SK-N-SH (cell line): ENCODE measurements at regions not wholly inside any gene's neighbourhood (a gene's known extent, or its start where the extent isn't known, plus 50 kb on each side); places are given as distances from the start of the nearest gene placed in this dataset.

Experiments
- CTCF ChIA-PET: fragments of 300-600, 350-600 bp; formaldehyde crosslinking; extraction: SDS; loops from one replicate; lab custom pipeline; 2021; lab: Yijun Ruan, JAX
- POLR2A ChIA-PET: fragments of 350-600 bp; sonication (Branson Sonifier 250); formaldehyde crosslinking; extraction: SDS; loops from one replicate; lab custom pipeline; 2020; ENCODE audit warnings: antibody characterized with exemption, inconsistent platforms; lab: Yijun Ruan, JAX
- DNase-seq: peaks from one replicate; pipeline ENCODE4 v3.0.0; 2012
- H2AFZ ChIP-seq: fragments of 200-600 bp; sonication (generic); 2 replicates; pipeline ENCODE4 v1.8.1; 2016; ENCODE audit warnings: antibody characterized with exemption, mild to moderate bottlenecking, low read depth
- H3F3A ChIP-seq: fragments of 200-600 bp; sonication (generic); replicated peaks from 2 replicates; pipeline ENCODE3; 2016; ENCODE audit warnings: antibody characterized with exemption, mild to moderate bottlenecking; ENCODE audit not compliant: insufficient read depth
- H3K27ac ChIP-seq, 2 experiments: fragments of 200-500 bp in 1 of 2; fragments of 200-600 bp in 1 of 2; sonication (Bioruptor generic) in 1 of 2; sonication (generic), shearing (Covaris generic) in 1 of 2; 2 replicates each; pipeline versions ENCODE4 v1.5.1 to v1.6.1; 2014 to 2016; ENCODE audit warnings: low read depth in 2 of 2, inconsistent platforms in 1 of 2, low read length in 1 of 2, mild to moderate bottlenecking in 1 of 2, mixed read lengths in 1 of 2
- H3K27me3 ChIP-seq: fragments of 200-600 bp; sonication (generic), shearing (Covaris generic); 2 replicates; pipeline ENCODE4 v1.6.1; 2016; ENCODE audit warnings: mixed run types; ENCODE audit not compliant: insufficient read depth
- H3K36me3 ChIP-seq, 2 experiments: fragments of 200-500 bp in 1 of 2; fragments of 200-600 bp in 1 of 2; sonication (Bioruptor generic) in 1 of 2; sonication (generic) in 1 of 2; replicated peaks in 1 of 2; 2 replicates each; pipeline versions ENCODE3 to v1.5.1; 2014 to 2016; ENCODE audit warnings: low read length in 1 of 2, mild to moderate bottlenecking in 1 of 2; ENCODE audit not compliant: insufficient read depth in 2 of 2, control insufficient read depth in 1 of 2
- H3K4me1 ChIP-seq, 2 experiments: fragments of 200-500 bp in 1 of 2; fragments of 200-600 bp in 1 of 2; sonication (Bioruptor generic) in 1 of 2; sonication (generic), shearing (Covaris generic) in 1 of 2; 2 replicates each; pipeline versions ENCODE4 v1.5.1 to v1.6.1; 2014 to 2016; ENCODE audit warnings: low read depth in 1 of 2, low read length in 1 of 2, mixed run types in 1 of 2; ENCODE audit not compliant: insufficient read depth in 2 of 2, control insufficient read depth in 1 of 2
- H3K4me2 ChIP-seq: fragments of 200-600 bp; sonication (generic), shearing (Covaris generic); 2 replicates; pipeline ENCODE4 v1.6.1; 2017; ENCODE audit warnings: mixed run types
- H3K4me3 ChIP-seq, 2 experiments: fragments of 200-500 bp in 1 of 2; fragments of 200-600 bp in 1 of 2; sonication (Bioruptor generic) in 1 of 2; sonication (generic), shearing (Covaris generic) in 1 of 2; 2 replicates each; pipeline versions ENCODE4 v1.5.1 to v1.8.1; 2014 to 2016; ENCODE audit warnings: low read depth in 2 of 2, inconsistent platforms in 1 of 2, low read length in 1 of 2, mild to moderate bottlenecking in 1 of 2, mixed read lengths in 1 of 2, moderate library complexity in 1 of 2
- H3K79me2 ChIP-seq: fragments of 200-600 bp; sonication (generic); 2 replicates; pipeline ENCODE4 v1.8.1; 2017; ENCODE audit warnings: mild to moderate bottlenecking; ENCODE audit not compliant: insufficient read depth
- H3K9ac ChIP-seq: fragments of 200-600 bp; sonication (generic); 2 replicates; pipeline ENCODE4 v1.6.1; 2017; ENCODE audit warnings: mixed run types
- H3K9me2 ChIP-seq: fragments of 200-600 bp; sonication (generic); 2 replicates; pipeline ENCODE4 v1.6.1; 2017; ENCODE audit warnings: mixed run types
- H3K9me3 ChIP-seq: fragments of 200-600 bp; sonication (generic); 2 replicates; pipeline ENCODE4 v1.6.1; 2017; ENCODE audit warnings: mixed run types, mild to moderate bottlenecking, moderate library complexity
- H4K20me1 ChIP-seq: fragments of 200-600 bp; sonication (generic); 2 replicates; pipeline ENCODE4 v1.6.1; 2017; ENCODE audit warnings: mild to moderate bottlenecking, mixed run types; ENCODE audit not compliant: insufficient read depth
- EP300 ChIP-seq, 2 experiments: IDR thresholded peaks; 2 replicates each; pipeline versions ENCODE4 v1.4.0 to v1.6.1; 2012; ENCODE audit warnings: borderline replicate concordance in 1 of 2, low read depth in 1 of 2, low read length in 1 of 2
- FOXM1 ChIP-seq: IDR thresholded peaks from 2 replicates; pipeline ENCODE4 v1.4.0; 2012; ENCODE audit warnings: low read depth, mild to moderate bottlenecking
- GATA2 ChIP-seq: sonication (generic); formaldehyde crosslinking; IDR thresholded peaks from 2 replicates; pipeline ENCODE4 v1.5.0; 2020; ENCODE audit warnings: mild to moderate bottlenecking, missing genetic modification reagents
- JUND ChIP-seq: IDR thresholded peaks from 2 replicates; pipeline ENCODE4 v1.4.0; 2012
- MEF2A ChIP-seq: IDR thresholded peaks from 2 replicates; pipeline ENCODE4 v1.4.0; 2012; ENCODE audit warnings: low read depth, borderline replicate concordance
- NFIC ChIP-seq: IDR thresholded peaks from 2 replicates; pipeline ENCODE4 v1.4.0; 2012; ENCODE audit warnings: borderline replicate concordance
- NRF1 ChIP-seq: IDR thresholded peaks from 2 replicates; pipeline ENCODE4 v1.6.1; 2012; ENCODE audit warnings: low read depth, mild to moderate bottlenecking, low read length
- RAD21 ChIP-seq: IDR thresholded peaks from 2 replicates; pipeline ENCODE4 v1.6.1; 2012; ENCODE audit warnings: mild to moderate bottlenecking, low read length
- RFX5 ChIP-seq: IDR thresholded peaks from 2 replicates; pipeline ENCODE4 v1.6.1; 2012; ENCODE audit warnings: mild to moderate bottlenecking, improper control_type of control experiment, low read length
- TAF1 ChIP-seq: IDR thresholded peaks from 2 replicates; pipeline ENCODE4 v1.6.1; 2012; ENCODE audit warnings: low read depth, mild to moderate bottlenecking, low read length, moderate library complexity, borderline replicate concordance
- TCF12 ChIP-seq: IDR thresholded peaks from 2 replicates; pipeline ENCODE4 v1.4.0; 2012
- TEAD4 ChIP-seq: IDR thresholded peaks from 2 replicates; pipeline ENCODE4 v1.4.0; 2012; ENCODE audit warnings: mild to moderate bottlenecking, borderline replicate concordance; ENCODE audit not compliant: insufficient read depth
- WGBS: methylation state at CpG from one replicate; pipeline ENCODE4 v1.1.6; 2017; ENCODE audit warnings: low lambda C conversion rate; 5-methylcytosine and 5-hydroxymethylcytosine counted together
- TF ChIP-seq, protein P1 (sequence below): fragments of 150-350 bp; IDR thresholded peaks from 2 replicates; pipeline ENCODE4 v1.6.1; 2017; ENCODE audit warnings: antibody characterized with exemption, low read length, low read depth, borderline replicate concordance
- TF ChIP-seq, protein P2 (sequence below): IDR thresholded peaks from 2 replicates; pipeline ENCODE4 v1.4.0; 2012; ENCODE audit warnings: low read depth, borderline replicate concordance
- TF ChIP-seq, protein P3 (sequence below): IDR thresholded peaks from 2 replicates; pipeline ENCODE4; 2012

DNA sequence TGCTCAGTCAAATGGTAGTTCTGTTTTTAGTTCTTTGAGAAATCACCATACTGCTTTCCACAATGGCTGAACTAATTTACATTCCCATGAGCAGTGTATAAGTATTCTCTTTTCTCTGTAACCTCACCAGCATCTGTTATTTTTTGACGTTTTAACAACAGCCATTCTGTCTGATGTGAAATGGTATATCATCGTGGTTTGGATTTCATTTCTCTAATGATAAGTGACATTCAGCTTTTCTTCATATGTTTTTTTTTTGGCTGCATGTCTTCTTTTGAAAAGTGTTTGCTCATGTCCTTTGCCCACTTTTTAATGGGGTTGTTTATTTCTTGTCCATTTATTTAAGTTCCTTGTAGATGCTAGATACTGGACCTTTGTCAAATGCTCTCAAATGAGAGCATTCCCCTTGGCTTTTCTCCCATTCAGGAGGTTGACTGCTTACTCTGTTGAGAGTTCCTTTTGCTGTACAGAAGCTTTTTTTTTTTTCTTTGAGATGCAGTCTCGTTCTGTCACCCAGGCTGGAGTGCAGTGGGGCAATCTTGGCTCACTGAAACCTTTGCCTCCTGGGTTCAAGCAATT is 58.7 kb upstream of the RGMB start:
- H3K27ac ChIP-seq, result no peak overlapping the region; a peak in 1 of 4 replicates
- no peaks in the 10 kb centered on the region for H3F3A ChIP-seq
- H3K79me2 ChIP-seq, result no peaks in the 10 kb centered on the region
- H3K9me2 ChIP-seq, result no peaks in the 10 kb centered on the region
- no peaks in the 10 kb centered on the region for H3K27me3 ChIP-seq
- H3K4me1 ChIP-seq, result no peaks in the 10 kb centered on the region
- POLR2A ChIA-PET, result no interaction called here
- no peaks in the 10 kb centered on the region for H3K36me3 ChIP-seq
- H2AFZ ChIP-seq, result no peak overlapping the region
- CTCF ChIA-PET, result no interaction called here
- H3K9ac ChIP-seq, result no peak overlapping the region
- 13% methylated on average over 3 of the region's 3 CpGs for WGBS
- TF ChIP-seq EP300 (IDR thresholded peaks at IDR 0.05; ENCODE audit: borderline replicate concordance in 1 of 2, low read depth in 1 of 2, low read length in 1 of 2) (peak in 1 of 2 experiments; percentile 56; a peak in 1 of 4 replicates), TCF12 (peak; percentile 79), NRF1 (no peak), FOXM1 (no peak), RAD21 (no peak), NFIC (0 out of 2 replicates have a peak, but pooled peaks have one; percentile 19), MEF2A (no peak), TAF1 (no peak), JUND (0 out of 2 replicates have a peak, but pooled peaks have one; percentile 15), TEAD4 (no peak), RFX5 (no peak), GATA2 (CRISPR knock-in tag) (no peak)
- TF ChIP-seq, protein P1, sequence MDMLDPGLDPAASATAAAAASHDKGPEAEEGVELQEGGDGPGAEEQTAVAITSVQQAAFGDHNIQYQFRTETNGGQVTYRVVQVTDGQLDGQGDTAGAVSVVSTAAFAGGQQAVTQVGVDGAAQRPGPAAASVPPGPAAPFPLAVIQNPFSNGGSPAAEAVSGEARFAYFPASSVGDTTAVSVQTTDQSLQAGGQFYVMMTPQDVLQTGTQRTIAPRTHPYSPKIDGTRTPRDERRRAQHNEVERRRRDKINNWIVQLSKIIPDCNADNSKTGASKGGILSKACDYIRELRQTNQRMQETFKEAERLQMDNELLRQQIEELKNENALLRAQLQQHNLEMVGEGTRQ, result no peak
- TF ChIP-seq, protein P2, sequence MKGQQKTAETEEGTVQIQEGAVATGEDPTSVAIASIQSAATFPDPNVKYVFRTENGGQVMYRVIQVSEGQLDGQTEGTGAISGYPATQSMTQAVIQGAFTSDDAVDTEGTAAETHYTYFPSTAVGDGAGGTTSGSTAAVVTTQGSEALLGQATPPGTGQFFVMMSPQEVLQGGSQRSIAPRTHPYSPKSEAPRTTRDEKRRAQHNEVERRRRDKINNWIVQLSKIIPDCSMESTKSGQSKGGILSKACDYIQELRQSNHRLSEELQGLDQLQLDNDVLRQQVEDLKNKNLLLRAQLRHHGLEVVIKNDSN, result no peak
- TF ChIP-seq, protein P3, sequence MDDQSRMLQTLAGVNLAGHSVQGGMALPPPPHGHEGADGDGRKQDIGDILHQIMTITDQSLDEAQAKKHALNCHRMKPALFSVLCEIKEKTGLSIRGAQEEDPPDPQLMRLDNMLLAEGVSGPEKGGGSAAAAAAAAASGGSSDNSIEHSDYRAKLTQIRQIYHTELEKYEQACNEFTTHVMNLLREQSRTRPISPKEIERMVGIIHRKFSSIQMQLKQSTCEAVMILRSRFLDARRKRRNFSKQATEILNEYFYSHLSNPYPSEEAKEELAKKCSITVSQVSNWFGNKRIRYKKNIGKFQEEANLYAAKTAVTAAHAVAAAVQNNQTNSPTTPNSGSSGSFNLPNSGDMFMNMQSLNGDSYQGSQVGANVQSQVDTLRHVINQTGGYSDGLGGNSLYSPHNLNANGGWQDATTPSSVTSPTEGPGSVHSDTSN, result peak; percentile 71
- H4K20me1 ChIP-seq, result no peaks in the 10 kb centered on the region
- peaks cover 3% of the 10 kb centered on the region; the same call in 1 of the 2 replicates for H3K9me3 ChIP-seq
- H3K4me3 ChIP-seq, result no peak overlapping the region
- H3K4me2 ChIP-seq, result no peak overlapping the region
- DNase-seq, result no peak
